Muscle layer of duodenum (tissue), 2 donors: ENCODE measurements at regions not wholly inside any gene's neighbourhood (a gene's known extent, or its start where the extent isn't known, plus 50 kb on each side); places are given as distances from the start of the nearest gene placed in this dataset.

ENCODE experiments used
- H3K27ac ChIP-seq: one replicate; pipeline ENCODE4 v1.7.0; 2013; ENCODE audit warnings: mild to moderate bottlenecking, low read length
- H3K27me3 ChIP-seq: one replicate; pipeline ENCODE4 v1.7.0; 2013; ENCODE audit warnings: low read depth, mild to moderate bottlenecking, control low read depth, low read length
- H3K36me3 ChIP-seq, 2 donors: one replicate each; pipeline ENCODE4 v1.7.0; 2013; ENCODE audit warnings: low read length in 2 of 2, control low read depth in 1 of 2, mild to moderate bottlenecking in 1 of 2; ENCODE audit not compliant: insufficient read depth in 2 of 2, control insufficient read depth in 1 of 2
- H3K4me1 ChIP-seq, 2 donors: one replicate each; pipeline ENCODE4 v1.7.0; 2013; ENCODE audit warnings: low read length in 2 of 2, mild to moderate bottlenecking in 2 of 2, control low read depth in 1 of 2, moderate library complexity in 1 of 2; ENCODE audit not compliant: insufficient read depth in 2 of 2, control insufficient read depth in 1 of 2
- H3K4me3 ChIP-seq, 2 donors: one replicate each; pipeline ENCODE4 v1.7.0; 2013; ENCODE audit warnings: low read length in 2 of 2, low read depth in 1 of 2, mild to moderate bottlenecking in 1 of 2
- H3K9me3 ChIP-seq, 2 donors: one replicate each; pipeline ENCODE4 v1.7.0; 2013; ENCODE audit warnings: low read length in 2 of 2, control low read depth in 1 of 2, mild to moderate bottlenecking in 1 of 2; ENCODE audit not compliant: control insufficient read depth in 1 of 2
- donor health status: healthy.

- Histone ChIP-seq H3K4me3 (no peak overlapping the region), H3K9me3 (no peaks in the 10 kb centered on the region), H3K27me3 (peaks cover 3% of the 10 kb centered on the region), H3K27ac (no peak overlapping the region), H3K36me3 (no peaks in the 10 kb centered on the region), H3K4me1 (no peaks in the 10 kb centered on the region)
Measured at GRCh38 chr20:58146081-58146745, 82.2 kb downstream of the ANKRD60 start.

GRCh38 chr20:58145506-58146080 is 82.9 kb downstream of the ANKRD60 start:
- peaks cover 3% of the 10 kb centered on the region for H3K27me3 ChIP-seq
- no peak overlapping the region for H3K4me3 ChIP-seq
- no peaks in the 10 kb centered on the region for H3K9me3 ChIP-seq
- no peak overlapping the region for H3K27ac ChIP-seq
- H3K4me1 ChIP-seq = no peaks in the 10 kb centered on the region
- H3K36me3 ChIP-seq = no peaks in the 10 kb centered on the region

GRCh38 chr20:58144096-58144495 is 84.4 kb downstream of the ANKRD60 start:
- Histone ChIP-seq H3K4me1 (no peaks in the 10 kb centered on the region), H3K9me3 (no peaks in the 10 kb centered on the region), H3K27me3 (no peaks in the 10 kb centered on the region), H3K4me3 (no peak overlapping the region), H3K36me3 (no peaks in the 10 kb centered on the region), H3K27ac (no peak overlapping the region)

GRCh38 chr20:58143531-58143930 is 84.9 kb downstream of the ANKRD60 start:
- Histone ChIP-seq H3K36me3 (no peaks in the 10 kb centered on the region), H3K4me1 (no peaks in the 10 kb centered on the region), H3K4me3 (no peak overlapping the region), H3K27me3 (no peaks in the 10 kb centered on the region), H3K9me3 (no peaks in the 10 kb centered on the region), H3K27ac (no peak overlapping the region)

- no peak overlapping the region for H3K4me3 ChIP-seq
Measured at GRCh38 chr20:58142843-58143185, 85.6 kb downstream of the ANKRD60 start.

GRCh38 chr20:58141971-58142842 is 86.2 kb downstream of the ANKRD60 start:
- Histone ChIP-seq H3K9me3 (no peaks in the 10 kb centered on the region), H3K4me3 (no peak overlapping the region), H3K27ac (no peak overlapping the region), H3K4me1 (no peaks in the 10 kb centered on the region), H3K36me3 (no peaks in the 10 kb centered on the region), H3K27me3 (no peaks in the 10 kb centered on the region)

More at GRCh38 chr20:58142843-58143185, 85.6 kb downstream of the ANKRD60 start:
- Histone ChIP-seq H3K27ac (no peak overlapping the region), H3K36me3 (no peaks in the 10 kb centered on the region), H3K9me3 (no peaks in the 10 kb centered on the region), H3K4me1 (no peaks in the 10 kb centered on the region), H3K27me3 (no peaks in the 10 kb centered on the region)

GRCh38 chr20:58141496-58141895 is 87.0 kb downstream of the ANKRD60 start:
- H3K27ac ChIP-seq = no peak overlapping the region
- no peak overlapping the region for H3K4me3 ChIP-seq
- no peaks in the 10 kb centered on the region for H3K4me1 ChIP-seq
- H3K9me3 ChIP-seq = no peaks in the 10 kb centered on the region
- no peaks in the 10 kb centered on the region for H3K27me3 ChIP-seq
- no peaks in the 10 kb centered on the region for H3K36me3 ChIP-seq

GRCh38 chr20:58140787-58141425 is 87.5 kb downstream of the ANKRD60 start:
- Histone ChIP-seq H3K36me3 (no peaks in the 10 kb centered on the region), H3K4me1 (peaks cover 0 to 1% of the 10 kb centered on the region in 2 donors), H3K9me3 (no peaks in the 10 kb centered on the region), H3K27ac (no peak overlapping the region), H3K4me3 (no peak overlapping the region), H3K27me3 (no peaks in the 10 kb centered on the region)

- no peaks in the 10 kb centered on the region for H3K9me3 ChIP-seq
- no peaks in the 10 kb centered on the region for H3K36me3 ChIP-seq
- H3K27me3 ChIP-seq = no peaks in the 10 kb centered on the region
- peaks cover 0 to 9% of the 10 kb centered on the region in 2 donors for H3K4me1 ChIP-seq
- H3K27ac ChIP-seq = no peak overlapping the region
- no peak overlapping the region for H3K4me3 ChIP-seq
Measured at GRCh38 chr20:58139849-58140786, 88.3 kb downstream of the ANKRD60 start.

GRCh38 chr20:58138395-58138794 is 90.1 kb downstream of the ANKRD60 start:
- Histone ChIP-seq H3K4me3 (no peak overlapping the region), H3K4me1 (peaks cover 0 to 9% of the 10 kb centered on the region in 2 donors), H3K27me3 (no peaks in the 10 kb centered on the region), H3K36me3 (no peaks in the 10 kb centered on the region), H3K27ac (no peak overlapping the region), H3K9me3 (no peaks in the 10 kb centered on the region)
